Right forelimb (tissue), 1 donor: ENCODE measurements at regions not wholly inside any gene's neighbourhood (a gene's known extent, or its start where the extent isn't known, plus 50 kb on each side); places are given as distances from the start of the nearest gene placed in this dataset.
"Not testable (repeated sequence)": the region's sequence is repeated elsewhere in the genome, so short reads cannot be mapped to it uniquely, and the experiment has no call there.

Experiments
- DNase-seq: peaks from one replicate; pipeline ENCODE4 v3.0.0-alpha.2; 2018

GRCh38 chr5:144011388-144011787, 159.1 kb downstream of the YIPF5 start:
- DNase-seq: no peak

GRCh38 chr5:144013816-144014215, 156.6 kb downstream of the YIPF5 start:
- no peak for DNase-seq

GRCh38 chr5:144015961-144016360, 154.5 kb downstream of the YIPF5 start:
- DNase-seq: no peak

DNA sequence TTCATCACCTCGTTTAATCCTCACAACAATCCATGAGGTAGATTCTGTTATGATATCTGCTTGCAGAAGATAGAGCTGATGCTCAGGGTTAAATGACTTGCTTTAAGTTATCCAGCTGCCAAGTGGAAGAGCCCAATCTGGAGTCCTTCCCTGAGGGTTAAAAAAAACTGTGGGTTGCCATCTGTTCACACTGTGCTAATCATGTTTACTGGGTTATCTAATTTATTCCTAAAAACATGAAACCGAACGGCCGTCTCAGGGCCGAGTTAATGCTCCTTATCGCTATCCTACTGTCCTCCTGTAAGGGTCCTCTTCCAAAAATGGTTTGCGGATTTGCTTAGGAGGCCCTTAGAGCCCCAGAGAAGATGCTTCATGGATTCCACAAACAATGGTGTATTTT, 153.3 kb downstream of the YIPF5 start:
- no peak for DNase-seq

DNA sequence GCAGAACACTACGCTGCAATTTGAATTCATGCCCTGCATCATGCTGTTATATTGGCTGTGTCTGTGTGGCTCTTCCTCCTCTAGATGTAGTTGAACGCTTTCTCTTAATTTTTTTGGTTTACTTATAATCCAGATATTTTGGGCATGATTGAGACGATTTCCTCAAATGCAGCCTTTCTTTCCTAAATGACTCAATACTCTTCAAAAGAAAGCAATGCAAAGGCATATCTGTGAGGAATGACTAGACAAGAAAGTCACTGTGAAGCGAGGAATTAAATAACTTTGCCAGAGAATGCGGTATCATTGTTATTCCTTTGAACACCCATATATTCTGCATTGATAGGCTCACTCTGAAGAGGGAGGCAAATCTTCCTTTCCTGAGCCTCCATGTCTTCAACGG, 152.8 kb downstream of the YIPF5 start:
- no peak for DNase-seq

DNA sequence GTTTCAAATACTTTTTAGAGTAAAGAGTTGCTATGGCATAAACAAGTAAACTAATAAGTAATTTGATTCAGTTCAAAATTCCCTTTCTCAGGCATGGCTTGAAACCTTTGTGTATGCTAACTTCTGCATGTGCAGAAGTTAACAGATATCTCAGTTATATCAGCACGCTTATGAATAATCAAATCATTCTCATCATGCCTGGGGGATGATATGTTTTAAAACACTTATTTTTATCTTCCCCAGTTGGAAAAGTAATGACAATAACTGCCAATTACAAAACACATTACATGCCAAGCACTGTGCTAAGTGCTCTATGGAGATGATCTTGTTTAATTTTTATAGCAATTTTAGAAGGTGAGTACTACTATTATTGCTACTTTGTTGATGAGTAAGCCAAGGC, 146.4 kb downstream of the YIPF5 start:
- no peak for DNase-seq

GRCh38 chr5:144024545-144024944, 145.9 kb downstream of the YIPF5 start:
- no peak for DNase-seq

GRCh38 chr5:144026286-144026685, 144.2 kb downstream of the YIPF5 start:
- no peak for DNase-seq

DNA sequence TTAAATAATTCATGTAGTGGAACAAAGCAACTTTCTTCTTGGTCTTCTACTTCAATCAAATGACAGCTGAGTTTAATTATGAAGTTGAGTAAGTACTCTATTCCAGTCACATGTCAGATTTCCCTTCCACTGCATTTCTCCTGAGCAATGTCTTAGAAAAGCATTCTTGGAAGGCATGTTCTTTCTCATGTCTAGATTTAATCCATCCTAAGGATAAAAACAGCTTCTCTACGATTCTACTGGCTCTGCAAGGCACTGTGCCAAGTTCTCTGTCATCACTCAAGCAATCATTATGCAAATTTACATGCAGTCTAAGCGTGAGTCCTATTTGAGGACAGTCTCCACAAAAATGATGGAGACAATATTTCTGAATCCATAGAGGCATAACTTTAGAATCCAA, 142.4 kb downstream of the YIPF5 start:
- peak; percentile 66 for DNase-seq

DNA sequence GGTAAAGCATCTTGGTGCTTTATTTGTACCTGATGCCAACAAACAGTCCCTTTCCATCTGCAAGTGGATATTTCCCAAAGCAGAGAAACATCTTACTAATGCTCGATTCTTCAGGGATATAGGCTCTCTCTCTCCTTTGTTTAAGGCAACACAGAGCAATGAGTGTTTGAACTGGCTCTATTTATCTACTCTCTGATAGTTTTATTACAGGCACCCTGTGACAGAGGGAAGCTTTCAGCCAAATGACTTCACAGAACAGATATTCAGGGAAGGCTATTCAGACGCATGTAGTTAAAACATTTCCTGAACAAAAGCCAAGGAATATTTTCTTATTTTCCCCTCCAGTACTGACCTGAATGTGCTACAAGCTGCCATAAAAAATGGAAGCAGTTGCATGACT, 141.8 kb downstream of the YIPF5 start:
- DNase-seq: no peak

GRCh38 chr5:144030904-144031303, 139.6 kb downstream of the YIPF5 start:
- DNase-seq: no peak

DNA sequence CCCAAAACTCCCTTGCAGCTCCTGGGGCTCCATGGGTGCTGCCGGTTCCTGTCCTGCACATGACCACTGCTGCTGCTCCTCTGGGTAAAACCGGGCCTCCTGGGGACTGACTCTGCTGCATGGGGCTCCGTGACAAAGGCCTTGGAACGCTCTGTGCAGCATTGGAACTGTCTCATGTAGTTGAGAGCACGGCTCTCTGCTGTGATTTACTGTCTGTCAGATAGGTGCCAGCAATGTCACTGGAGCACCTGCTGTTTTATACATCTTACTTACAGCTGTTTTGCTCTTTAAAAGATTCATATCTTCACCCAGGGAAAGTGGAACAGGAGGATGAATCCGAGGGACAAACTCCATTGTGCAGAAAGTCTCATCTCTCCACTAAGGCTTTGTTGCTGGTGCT, 138.1 kb downstream of the YIPF5 start:
- peak; percentile 56 for DNase-seq

DNA sequence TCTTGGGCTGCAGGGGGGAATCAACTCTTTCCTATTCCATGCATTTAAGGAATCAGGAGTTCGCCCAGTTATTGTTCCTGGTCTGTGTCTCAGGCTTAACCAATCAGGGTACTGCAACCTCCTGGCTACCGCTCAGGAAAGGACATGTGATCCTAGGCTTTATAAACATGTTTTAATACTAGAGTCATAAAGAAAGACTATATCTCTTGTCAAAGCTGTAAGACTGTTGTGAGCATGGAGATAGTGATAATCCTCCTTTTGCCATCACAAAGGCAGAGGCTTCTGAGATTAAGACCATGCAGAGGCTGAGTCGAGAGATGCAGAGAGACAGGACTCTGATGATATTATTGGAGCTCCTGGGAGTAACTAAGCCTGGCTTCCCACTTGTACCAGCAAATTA, 137.0 kb downstream of the YIPF5 start:
- no peak for DNase-seq

- no peak for DNase-seq
These were observed 135.3 kb downstream of the YIPF5 start for GRCh38 chr5:144035046-144035740.

- no peak for DNase-seq
These were observed 134.0 kb downstream of the YIPF5 start for GRCh38 chr5:144036476-144036875.

DNA sequence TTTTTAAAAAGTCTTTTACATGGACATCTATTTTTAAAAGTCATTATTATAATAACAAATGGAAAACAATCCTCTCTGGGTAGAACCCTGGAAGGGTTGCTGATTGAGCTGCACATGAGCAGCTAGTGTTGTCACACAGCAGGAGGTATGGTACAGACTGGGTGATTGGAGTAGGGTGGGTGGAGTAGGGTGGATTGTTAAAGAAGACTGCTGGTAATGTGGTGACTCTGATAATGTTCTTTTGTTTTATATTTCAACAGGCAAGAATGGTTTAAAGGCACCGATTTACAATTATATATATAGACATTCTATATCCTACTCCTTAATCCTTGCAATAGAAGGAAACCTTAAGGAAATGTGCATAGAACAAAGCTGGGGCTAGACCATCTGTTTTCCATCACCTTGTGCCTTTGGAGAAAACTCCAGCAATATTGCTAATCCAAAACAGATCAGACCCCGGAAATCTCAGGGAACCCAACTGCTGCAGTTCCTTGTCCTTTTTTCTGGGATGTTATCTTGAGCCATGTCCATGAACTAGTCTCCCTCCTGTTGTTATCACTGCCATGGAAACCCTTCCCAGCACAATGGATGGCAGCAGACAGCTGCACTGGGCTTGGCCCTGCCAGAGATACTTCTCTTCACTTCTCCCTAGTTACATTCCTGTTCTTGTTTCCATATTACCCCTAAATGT, 129.7 kb downstream of the YIPF5 start:
- no peak for DNase-seq

DNA sequence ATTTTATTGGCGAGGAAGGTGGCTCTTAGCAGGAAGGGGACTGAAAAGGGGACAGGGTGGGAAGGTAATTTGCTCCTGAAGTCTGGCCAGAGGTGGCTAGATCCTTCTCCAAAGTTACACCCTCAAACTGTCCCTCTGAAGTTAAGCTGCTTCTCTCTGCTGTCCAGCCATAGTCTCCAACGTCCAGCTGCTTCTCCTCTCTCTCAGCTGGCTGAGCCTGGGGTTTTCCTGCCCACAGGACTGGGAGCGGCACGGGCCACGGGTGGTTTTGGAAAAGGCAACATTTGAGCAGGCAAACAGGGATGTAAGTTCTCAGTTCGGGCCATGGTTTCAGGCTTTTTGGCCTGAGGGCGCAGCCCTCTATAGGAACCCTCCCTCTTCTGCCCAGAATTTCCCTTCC, 128.3 kb downstream of the YIPF5 start:
- no peak for DNase-seq

DNA sequence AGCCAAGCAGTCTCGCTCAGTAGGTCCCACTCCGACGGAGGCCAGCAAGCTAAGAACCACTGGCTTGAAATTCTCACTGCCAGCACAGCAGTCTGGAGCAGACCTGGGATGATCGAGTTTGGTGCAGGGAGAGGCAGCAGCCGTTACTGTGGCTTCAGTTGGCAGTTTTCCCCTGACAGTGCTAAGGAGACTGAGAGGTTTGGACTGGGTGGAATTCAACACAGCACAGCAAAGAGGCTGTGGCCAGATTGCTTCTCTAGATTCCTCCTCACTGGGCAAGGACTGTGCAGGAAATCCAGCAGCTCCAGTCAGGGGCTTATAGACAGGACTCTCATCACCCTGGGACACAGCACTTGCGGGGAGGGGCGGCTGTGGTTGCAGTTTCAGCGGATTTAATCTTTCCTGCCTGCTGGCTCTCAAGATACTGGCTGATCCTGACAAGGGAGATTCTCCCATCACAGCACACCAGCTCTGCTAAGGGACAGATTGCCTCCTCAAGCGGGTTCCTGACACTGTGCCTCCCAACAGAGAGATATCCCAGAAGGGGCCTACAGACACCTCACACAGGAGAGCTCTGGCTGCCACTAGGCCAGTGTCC, 122.1 kb downstream of the YIPF5 start:
- DNase-seq: no peak

DNA sequence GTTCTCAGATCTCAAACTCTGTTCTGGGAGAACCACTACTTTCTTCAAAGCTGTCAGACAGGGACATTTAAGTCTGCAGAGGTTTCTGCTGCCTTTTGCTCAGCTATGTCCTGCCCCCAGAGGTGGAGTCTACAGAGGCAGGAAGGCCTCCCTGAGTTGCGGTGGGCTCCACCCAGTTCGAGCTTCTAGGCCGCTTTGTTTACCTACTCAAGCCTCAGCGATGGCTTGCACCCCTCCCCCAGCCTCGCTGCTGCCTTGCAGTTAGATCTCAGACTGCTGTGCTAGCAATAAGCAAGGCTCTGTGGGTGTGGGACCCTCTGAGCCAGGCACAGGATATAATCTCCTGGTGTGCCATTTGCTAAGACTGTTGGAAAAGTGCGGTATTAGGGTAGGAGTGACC, 115.1 kb downstream of the YIPF5 start:
- not testable (repeated sequence) for DNase-seq

GRCh38 chr5:144060091-144060490, 110.4 kb downstream of the YIPF5 start:
- DNase-seq: not testable (repeated sequence)

DNA sequence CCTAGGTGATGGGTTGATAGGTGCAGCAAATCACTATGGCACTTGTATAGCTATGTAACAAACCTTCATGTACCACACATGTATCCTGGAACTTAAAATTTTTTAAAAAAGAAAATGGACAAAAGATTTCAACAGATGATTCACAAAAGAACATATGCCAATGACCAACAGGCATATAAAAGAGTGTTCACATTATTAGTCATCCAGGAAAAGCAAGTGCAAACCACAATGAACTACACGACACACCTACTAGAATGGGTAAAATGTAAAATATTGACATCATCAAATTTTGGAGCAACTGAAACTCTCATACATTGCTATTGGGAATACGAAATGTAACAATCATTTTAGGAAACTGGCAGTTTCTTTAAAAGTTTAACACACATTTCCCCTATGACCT, 109.9 kb downstream of the YIPF5 start:
- DNase-seq: no peak

- no peak for DNase-seq
These were observed 104.7 kb downstream of the YIPF5 start for GRCh38 chr5:144065786-144066185.

GRCh38 chr5:144072518-144072927, 97.9 kb downstream of the YIPF5 start:
- no peak for DNase-seq

DNA sequence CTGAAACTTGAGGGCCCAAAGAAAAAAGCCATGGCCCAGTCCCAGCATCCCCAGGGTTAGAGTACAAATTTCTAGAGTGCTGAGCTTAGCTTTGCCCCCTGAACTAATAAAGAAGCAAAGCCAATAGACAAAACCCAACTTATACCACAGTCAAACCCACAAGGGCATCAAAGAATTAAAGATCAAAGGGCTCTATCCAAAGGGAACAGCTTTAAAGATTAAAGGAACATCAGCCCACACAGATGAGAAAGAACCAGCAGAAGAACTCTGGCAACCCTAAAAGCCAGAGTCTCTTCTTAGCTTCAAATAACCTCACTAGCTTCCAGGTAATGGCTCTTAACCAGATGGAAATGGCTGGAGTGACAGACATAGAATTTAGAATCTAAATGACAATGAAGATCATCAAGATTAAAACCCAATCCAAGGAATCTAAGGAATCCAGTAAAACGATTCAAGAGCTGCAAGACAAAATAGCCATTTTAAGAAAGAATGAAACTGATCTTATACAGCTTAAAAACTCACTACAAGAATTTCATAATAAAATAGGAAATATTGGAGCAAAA, 93.9 kb downstream of the YIPF5 start:
- DNase-seq: no peak
